IMR-90 (cell line): ENCODE measurements at regions not wholly inside any gene's neighbourhood (a gene's known extent, or its start where the extent isn't known, plus 50 kb on each side); places are given as distances from the start of the nearest gene placed in this dataset.
A peak's percentile ranks its signal among the peaks of the same experiment; 100 is the strongest.

Source experiments
- BHLHE40 ChIP-seq: fragments of 150-350 bp; IDR thresholded peaks from 2 replicates; pipeline ENCODE4 v1.6.1; 2016; ENCODE audit warnings: mild to moderate bottlenecking, low read depth, low read length
- CHD1 ChIP-seq: IDR thresholded peaks from 2 replicates; pipeline ENCODE4 v1.6.1; 2012; ENCODE audit warnings: low read depth, low read length, improper control_type of control experiment
- CTCF ChIP-seq: conservative IDR thresholded peaks from 2 replicates; pipeline ENCODE4 v1.5.1; 2012; ENCODE audit warnings: mild to moderate bottlenecking, low read depth, low read length, improper control_type of control experiment
- FOS ChIP-seq: fragments of 150-350 bp; IDR thresholded peaks from 2 replicates; pipeline ENCODE4 v1.6.1; 2016; ENCODE audit warnings: low read depth, low read length
- MAFK ChIP-seq: IDR thresholded peaks from 2 replicates; pipeline ENCODE4 v1.6.1; 2012; ENCODE audit warnings: low read depth, low read length, improper control_type of control experiment
- MXI1 ChIP-seq: IDR thresholded peaks from 2 replicates; pipeline ENCODE4 v1.6.1; 2012; ENCODE audit warnings: low read depth, mild to moderate bottlenecking, low read length, moderate library complexity, borderline replicate concordance
- NFE2L2 ChIP-seq: fragments of 150-350 bp; IDR thresholded peaks from 2 replicates; pipeline ENCODE4 v1.6.1; 2016; ENCODE audit warnings: low read depth, mild to moderate bottlenecking, low read length
- POLR2A ChIP-seq: IDR thresholded peaks from 2 replicates; pipeline ENCODE4 v1.6.1; 2012; ENCODE audit warnings: mild to moderate bottlenecking, low read depth, low read length
- RAD21 ChIP-seq: IDR thresholded peaks from 2 replicates; pipeline ENCODE4 v1.6.1; 2012; ENCODE audit warnings: low read length, improper control_type of control experiment
- RFX5 ChIP-seq: IDR thresholded peaks from 2 replicates; pipeline ENCODE4 v1.8.0; 2012; ENCODE audit warnings: low read depth, mild to moderate bottlenecking, low read length, moderate library complexity
- SMC3 ChIP-seq: fragments of 150-350 bp; IDR thresholded peaks from 2 replicates; pipeline ENCODE4 v1.6.1; 2016; ENCODE audit warnings: low read depth, mild to moderate bottlenecking, antibody characterized with exemption, low read length, moderate library complexity
- USF2 ChIP-seq: fragments of 150-350 bp; IDR thresholded peaks from 2 replicates; pipeline ENCODE4 v1.6.1; 2017; ENCODE audit warnings: mild to moderate bottlenecking, antibody characterized with exemption, low read length, low read depth

GRCh38 chr5:165201771-165202518 is 1696.5 kb downstream of the MAT2B start:
- TF ChIP-seq CHD1 (no peak), RFX5 (no peak), CTCF (no peak), POLR2A (no peak), BHLHE40 (no peak), USF2 (no peak), MXI1 (no peak), RAD21 (no peak), NFE2L2 (no peak), SMC3 (no peak), MAFK (no peak), FOS (peak; percentile 19; the same call in 1 of the 2 replicates)
